Activated CD4-positive, alpha-beta T cell treated with anti-CD3 and anti-CD28 coated beads, Interleukin-2, amount 50 U/mL, for 24 hours (primary cell): ENCODE measurements at regions not wholly inside any gene's neighbourhood (a gene's known extent, or its start where the extent isn't known, plus 50 kb on each side); places are given as distances from the start of the nearest gene placed in this dataset.

Experiments
- DNase-seq, 2 donors: peaks; one replicate each; pipeline ENCODE4 v3.0.0-alpha.2; 2020; ENCODE audit warnings: low read depth in 1 of 2, low spot score in 1 of 2

GRCh38 chr3:177300039-177300833, 103.0 kb upstream of the TBL1XR1 start:
- DNase-seq, result no peak

- no peak for DNase-seq
Measured at GRCh38 chr3:177300842-177301241, 103.6 kb upstream of the TBL1XR1 start.

- DNase-seq, result no peak
Measured at GRCh38 chr3:177306252-177306651, 109.0 kb upstream of the TBL1XR1 start.

- no peak for DNase-seq
Measured at GRCh38 chr3:177307391-177307790, 110.1 kb upstream of the TBL1XR1 start.

- DNase-seq, result no peak
Measured at GRCh38 chr3:177307826-177308225, 110.5 kb upstream of the TBL1XR1 start.

GRCh38 chr3:177308286-177308685, 111.0 kb upstream of the TBL1XR1 start:
- no peak for DNase-seq

GRCh38 chr3:177308911-177309310, 111.6 kb upstream of the TBL1XR1 start:
- no peak for DNase-seq

GRCh38 chr3:177312491-177312890, 115.2 kb upstream of the TBL1XR1 start:
- no peak for DNase-seq

- DNase-seq, result no peak
Measured at GRCh38 chr3:177314897-177315296, 117.6 kb upstream of the TBL1XR1 start.

GRCh38 chr3:177317247-177317646, 120.0 kb upstream of the TBL1XR1 start:
- DNase-seq, result no peak

GRCh38 chr3:177318559-177318958, 121.3 kb upstream of the TBL1XR1 start:
- no peak for DNase-seq

GRCh38 chr3:177320765-177321247, 123.5 kb upstream of the TBL1XR1 start:
- DNase-seq, result no peak

GRCh38 chr3:177321819-177322218, 124.5 kb upstream of the TBL1XR1 start:
- no peak for DNase-seq

GRCh38 chr3:177322881-177323280, 125.6 kb upstream of the TBL1XR1 start:
- no peak for DNase-seq

GRCh38 chr3:177329854-177330253, 132.6 kb upstream of the TBL1XR1 start:
- DNase-seq, result no peak

GRCh38 chr3:177330779-177331178, 133.5 kb upstream of the TBL1XR1 start:
- no peak for DNase-seq

- no peak for DNase-seq
Measured at GRCh38 chr3:177331203-177331835, 134.0 kb upstream of the TBL1XR1 start.

GRCh38 chr3:177332955-177333354, 135.7 kb upstream of the TBL1XR1 start:
- no peak for DNase-seq

- DNase-seq, result no peak
Measured at GRCh38 chr3:177333533-177334520, 136.5 kb upstream of the TBL1XR1 start.

GRCh38 chr3:177334803-177335202, 137.5 kb upstream of the TBL1XR1 start:
- no peak for DNase-seq

- DNase-seq, result no peak
Measured at GRCh38 chr3:177335728-177336127, 138.4 kb upstream of the TBL1XR1 start.
